Smooth muscle cell (in vitro differentiated cells): ENCODE measurements at regions not wholly inside any gene's neighbourhood (a gene's known extent, or its start where the extent isn't known, plus 50 kb on each side); places are given as distances from the start of the nearest gene placed in this dataset.

Experiments
- DNase-seq: peaks from one replicate; lab custom pipeline; 2025; ENCODE audit not compliant: unreplicated experiment; lab: John Stamatoyannopoulos, UW
- H2AFZ ChIP-seq: fragments of 200-600 bp; sonication (generic); 2 replicates; pipeline ENCODE4 v1.6.0; 2016; ENCODE audit warnings: antibody characterized with exemption, low read depth, mild to moderate bottlenecking
- H3F3A ChIP-seq: fragments of 200-600 bp; sonication (generic); 2 replicates; pipeline ENCODE4 v1.6.0; 2017; ENCODE audit warnings: antibody characterized with exemption, low read depth
- H3K27ac ChIP-seq: fragments of 200-600 bp; sonication (generic); 2 replicates; pipeline ENCODE4 v1.5.1; 2016; ENCODE audit warnings: low read depth, mild to moderate bottlenecking
- H3K27me3 ChIP-seq: fragments of 200-600 bp; sonication (generic); 2 replicates; pipeline ENCODE4 v1.6.1; 2016; ENCODE audit warnings: low read depth, mild to moderate bottlenecking
- H3K36me3 ChIP-seq: fragments of 200-600 bp; sonication (generic); 2 replicates; pipeline ENCODE4 v1.5.1; 2016; ENCODE audit warnings: low read depth
- H3K4me1 ChIP-seq: fragments of 200-600 bp; sonication (generic); 2 replicates; pipeline ENCODE4 v1.5.1; 2016; ENCODE audit warnings: low read depth
- H3K4me2 ChIP-seq: fragments of 200-600 bp; sonication (generic); 2 replicates; pipeline ENCODE4 v1.6.0; 2016; ENCODE audit warnings: mild to moderate bottlenecking
- H3K4me3 ChIP-seq: fragments of 200-600 bp; sonication (generic); 2 replicates; pipeline ENCODE4 v1.5.1; 2016; ENCODE audit warnings: mild to moderate bottlenecking
- H3K79me2 ChIP-seq: fragments of 200-600 bp; sonication (generic); 2 replicates; pipeline ENCODE4 v1.6.0; 2016; ENCODE audit warnings: low read depth, mild to moderate bottlenecking
- H3K9ac ChIP-seq: fragments of 200-600 bp; sonication (generic); 2 replicates; pipeline ENCODE4 v1.6.0; 2016; ENCODE audit warnings: low read depth
- H3K9me3 ChIP-seq: fragments of 200-600 bp; sonication (generic); replicated peaks from 2 replicates; pipeline ENCODE4 v1.5.1; 2016; ENCODE audit warnings: low read depth
- H4K20me1 ChIP-seq: fragments of 200-600 bp; sonication (generic); 2 replicates; pipeline ENCODE4 v1.6.0; 2016; ENCODE audit warnings: low read depth
- CTCF ChIP-seq: fragments of 200-600 bp; sonication (generic); IDR thresholded peaks from 2 replicates; pipeline ENCODE4 v1.5.1; 2017; ENCODE audit warnings: borderline replicate concordance, mild to moderate bottlenecking, antibody characterized with exemption; ENCODE audit not compliant: insufficient read depth, poor library complexity, severe bottlenecking
- WGBS: methylation state at CpG from one replicate; pipeline ENCODE4 v1.1.7; 2016; ENCODE audit warnings: low lambda C conversion rate; 5-methylcytosine and 5-hydroxymethylcytosine counted together

DNA sequence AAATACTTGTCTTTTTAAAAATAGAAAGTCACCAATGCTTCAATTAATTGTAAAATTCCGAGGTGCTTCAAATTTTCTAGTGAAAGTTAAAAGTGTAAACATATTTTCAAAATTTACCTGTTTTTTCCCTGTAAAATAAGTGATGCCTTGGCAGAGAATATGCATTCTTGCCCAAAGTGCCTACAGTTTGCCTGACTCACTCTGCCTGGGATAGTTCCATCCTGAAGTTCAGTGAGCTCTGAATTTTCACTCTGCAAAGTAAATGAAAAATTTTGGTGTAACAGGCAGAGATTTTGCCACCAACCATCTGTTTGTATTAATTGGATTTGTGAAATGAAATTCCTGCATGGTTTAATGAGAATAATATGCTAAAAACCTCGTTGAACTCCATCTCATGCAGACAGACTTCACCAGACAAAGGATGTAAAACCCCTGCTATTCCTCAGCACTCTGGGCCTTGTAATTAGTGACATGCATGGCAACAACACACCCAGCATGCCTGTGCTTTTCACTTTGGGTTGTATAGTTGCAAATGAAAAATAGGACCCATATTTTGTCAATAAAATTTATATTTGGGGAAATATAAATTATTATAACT lies 117.4 kb upstream of the GNAI1 start:
- Histone ChIP-seq H3K79me2 (no peaks in the 10 kb centered on the region), H3K9me3 (no peaks in the 10 kb centered on the region), H3K4me2 (no peak overlapping the region), H2AFZ (no peak overlapping the region), H3K4me1 (no peaks in the 10 kb centered on the region), H4K20me1 (no peaks in the 10 kb centered on the region), H3K36me3 (no peaks in the 10 kb centered on the region), H3F3A (no peaks in the 10 kb centered on the region), H3K9ac (no peak overlapping the region), H3K27me3 (no peaks in the 10 kb centered on the region), H3K4me3 (no peak overlapping the region), H3K27ac (no peak overlapping the region)
- no peak for TF ChIP-seq CTCF
- DNase-seq = no peak
- 73% methylated on average over 2 of the region's 2 CpGs for WGBS

DNA sequence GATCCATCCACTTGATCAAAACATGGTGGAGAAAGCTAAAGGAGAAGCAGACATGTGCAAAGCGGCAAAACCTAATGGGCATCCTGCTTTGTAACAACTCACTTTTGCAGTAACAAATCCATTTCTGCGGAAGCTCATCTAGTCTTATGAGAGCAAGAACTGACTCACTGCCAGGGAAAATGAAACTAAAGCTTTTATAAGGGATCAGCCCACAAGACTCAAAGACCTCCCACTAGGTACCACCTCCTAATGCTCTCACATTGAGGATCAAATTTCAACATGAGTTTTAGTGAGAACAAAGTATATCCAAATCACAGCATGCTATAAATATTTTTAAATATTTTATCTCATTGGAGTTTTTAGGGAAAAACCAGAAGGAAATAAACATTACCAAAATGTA lies 120.1 kb upstream of the GNAI1 start:
- Histone ChIP-seq H3K36me3 (no peaks in the 10 kb centered on the region), H3K4me1 (no peaks in the 10 kb centered on the region), H2AFZ (no peak overlapping the region), H3K27me3 (no peaks in the 10 kb centered on the region), H3K9ac (no peak overlapping the region), H3K79me2 (no peaks in the 10 kb centered on the region), H3K4me3 (no peak overlapping the region), H3F3A (no peaks in the 10 kb centered on the region), H3K27ac (no peak overlapping the region), H3K9me3 (no peaks in the 10 kb centered on the region), H3K4me2 (no peak overlapping the region), H4K20me1 (no peaks in the 10 kb centered on the region)
- DNase-seq = no peak
- TF ChIP-seq CTCF = no peak
- 74% methylated on average over 2 of the region's 2 CpGs for WGBS

GRCh38 chr7:80008039-80008438 lies 126.6 kb upstream of the GNAI1 start:
- no peak for TF ChIP-seq CTCF
- Histone ChIP-seq H2AFZ (no peak overlapping the region), H3K9me3 (no peaks in the 10 kb centered on the region), H3K9ac (no peak overlapping the region), H3K36me3 (no peaks in the 10 kb centered on the region), H3K4me2 (no peak overlapping the region), H3K27ac (no peak overlapping the region), H3F3A (no peaks in the 10 kb centered on the region), H4K20me1 (no peaks in the 10 kb centered on the region), H3K27me3 (no peaks in the 10 kb centered on the region), H3K4me1 (peaks cover 2% of the 10 kb centered on the region), H3K4me3 (no peak overlapping the region), H3K79me2 (no peaks in the 10 kb centered on the region)
- no peak for DNase-seq
- WGBS = 87% methylated on average over 1 of the region's 1 CpG

- Histone ChIP-seq H2AFZ (peak overlapping the region; percentile 70), H3K4me1 (peaks cover 8% of the 10 kb centered on the region), H3K9ac (no peak overlapping the region), H3K27me3 (no peaks in the 10 kb centered on the region), H3K4me3 (peak overlapping the region; percentile 5), H3K79me2 (no peaks in the 10 kb centered on the region), H3K36me3 (no peaks in the 10 kb centered on the region), H3K27ac (peak overlapping the region; percentile 40), H3F3A (no peaks in the 10 kb centered on the region), H3K9me3 (no peaks in the 10 kb centered on the region), H4K20me1 (no peaks in the 10 kb centered on the region), H3K4me2 (peak overlapping the region; percentile 72)
- no peak for TF ChIP-seq CTCF
- WGBS = 27% methylated on average over 2 of the region's 2 CpGs
- DNase-seq = no peak
Observed at GRCh38 chr7:80002865-80003264, 131.8 kb upstream of the GNAI1 start.
